IMR-90 (cell line): ENCODE measurements at regions not wholly inside any gene's neighbourhood (a gene's known extent, or its start where the extent isn't known, plus 50 kb on each side); places are given as distances from the start of the nearest gene placed in this dataset.

Experiments used
- ATAC-seq: fragments of 200-7000 bp; cut with Tn5 transposase; 2 replicates; pipeline ENCODE4 v1.9.1; 2020; ENCODE audit warnings: low read depth, mild to moderate bottlenecking, moderate library complexity
- BruUV-seq: library from RNA; stranded (reverse); fragments of 400-500 nt; replicated peaks from 2 replicates; lab custom pipeline; 2021; lab: Mats Ljungman, UMichigan
- CTCF ChIA-PET: fragments of 300-600 bp; formaldehyde crosslinking; extraction: SDS; loops from one replicate; lab custom pipeline; 2021; ENCODE audit warnings: antibody characterized with exemption; lab: Yijun Ruan, JAX
- POLR2A ChIA-PET: fragments of 300-600 bp; sonication (Branson Sonifier 250); formaldehyde crosslinking; loops from one replicate; lab custom pipeline; 2022; ENCODE audit warnings: antibody characterized with exemption; ENCODE audit not compliant: unreplicated experiment; lab: Charles Lee
- DNase-seq: peaks from one replicate; pipeline ENCODE4 v3.0.0; 2013
- H2AFZ ChIP-seq: replicated peaks from 2 replicates; pipeline ENCODE3; 2013; ENCODE audit warnings: low read length, mild to moderate bottlenecking; ENCODE audit not compliant: poor library complexity
- H2AK5ac ChIP-seq: 2 replicates; pipeline ENCODE4 v1.6.1; 2013; ENCODE audit warnings: low read depth, low read length, inconsistent platforms
- H2AK9ac ChIP-seq: replicated peaks from 2 replicates; pipeline ENCODE3; 2013; ENCODE audit warnings: mild to moderate bottlenecking, low read depth, low read length, moderate library complexity; ENCODE audit not compliant: poor library complexity
- H2BK120ac ChIP-seq: 2 replicates; pipeline ENCODE4 v1.6.1; 2013; ENCODE audit warnings: low read depth, low read length, inconsistent platforms
- H2BK15ac ChIP-seq: 3 replicates; pipeline ENCODE4 v1.6.1; 2013; ENCODE audit warnings: low read depth, low read length, inconsistent platforms
- H2BK20ac ChIP-seq: 2 replicates; pipeline ENCODE4 v1.6.1; 2013; ENCODE audit warnings: low read depth, mild to moderate bottlenecking, inconsistent platforms, low read length, moderate library complexity
- H2BK5ac ChIP-seq: 2 replicates; pipeline ENCODE4 v1.6.1; 2013; ENCODE audit warnings: mild to moderate bottlenecking, low read depth, low read length, inconsistent platforms; ENCODE audit not compliant: poor library complexity, severe bottlenecking
- H3K14ac ChIP-seq: replicated peaks from 2 replicates; pipeline ENCODE4 v1.6.1; 2013; ENCODE audit warnings: low read depth, low read length, inconsistent platforms
- H3K18ac ChIP-seq: 2 replicates; pipeline ENCODE4 v1.6.1; 2013; ENCODE audit warnings: low read depth, low read length, control low read depth
- H3K23ac ChIP-seq: 2 replicates; pipeline ENCODE4 v1.6.1; 2013; ENCODE audit warnings: low read depth, low read length, inconsistent platforms
- H3K27ac ChIP-seq: 2 replicates; pipeline ENCODE4 v1.5.1; 2013; ENCODE audit warnings: mild to moderate bottlenecking, control low read depth, low read length; ENCODE audit not compliant: insufficient read depth
- H3K27me3 ChIP-seq: 2 replicates; pipeline ENCODE4 v1.6.1; 2013; ENCODE audit warnings: low read length; ENCODE audit not compliant: control insufficient read depth, insufficient read depth
- H3K36me3 ChIP-seq: 2 replicates; pipeline ENCODE4 v1.6.1; 2013; ENCODE audit warnings: low read length, mixed read lengths; ENCODE audit not compliant: control insufficient read depth, insufficient read depth
- H3K4ac ChIP-seq: 2 replicates; pipeline ENCODE4 v1.6.1; 2013; ENCODE audit warnings: low read depth, low read length, inconsistent platforms
- H3K4me1 ChIP-seq: 2 replicates; pipeline ENCODE4 v1.6.1; 2013; ENCODE audit warnings: low read length, mixed read lengths; ENCODE audit not compliant: control insufficient read depth, insufficient read depth
- H3K4me2 ChIP-seq: 2 replicates; pipeline ENCODE4 v1.6.1; 2013; ENCODE audit warnings: low read depth, mild to moderate bottlenecking, control low read depth, low read length, moderate library complexity
- H3K4me3 ChIP-seq: 2 replicates; pipeline ENCODE4 v1.5.1; 2013; ENCODE audit warnings: low read depth, mild to moderate bottlenecking, control low read depth, low read length, moderate library complexity; ENCODE audit not compliant: insufficient read depth
- H3K56ac ChIP-seq: 2 replicates; pipeline ENCODE4 v1.6.1; 2013; ENCODE audit warnings: low read length, inconsistent platforms; ENCODE audit not compliant: insufficient read depth; ENCODE audit errors: extremely low read depth
- H3K79me1 ChIP-seq, 2 experiments: 2 replicates each; pipeline ENCODE4 v1.6.1; 2013; ENCODE audit warnings: low read length in 2 of 2, inconsistent platforms in 1 of 2, low read depth in 1 of 2
- H3K9ac ChIP-seq: 2 replicates; pipeline ENCODE4 v1.6.1; 2013; ENCODE audit warnings: low read depth, low read length, control low read depth
- H3K9me1 ChIP-seq: 2 replicates; pipeline ENCODE4 v1.6.1; 2013; ENCODE audit warnings: low read length, inconsistent platforms; ENCODE audit not compliant: insufficient read depth
- H3K9me3 ChIP-seq: 2 replicates; pipeline ENCODE4 v1.6.1; 2013; ENCODE audit warnings: low read length; ENCODE audit not compliant: control insufficient read depth, insufficient read depth
- H4K20me1 ChIP-seq: 2 replicates; pipeline ENCODE4 v1.6.1; 2013; ENCODE audit warnings: low read length, inconsistent platforms; ENCODE audit not compliant: insufficient read depth
- H4K5ac ChIP-seq: 2 replicates; pipeline ENCODE4 v1.6.1; 2013; ENCODE audit warnings: mild to moderate bottlenecking, low read depth, low read length, control low read depth
- H4K8ac ChIP-seq, 2 experiments: 2 replicates each; pipeline ENCODE4 v1.6.1; 2013; ENCODE audit warnings: low read depth in 2 of 2, low read length in 2 of 2, control low read depth in 1 of 2, inconsistent platforms in 1 of 2
- H4K91ac ChIP-seq: 2 replicates; pipeline ENCODE4 v1.6.1; 2013; ENCODE audit warnings: low read depth, low read length, inconsistent platforms; ENCODE audit not compliant: insufficient read depth
- BHLHE40 ChIP-seq: fragments of 150-350 bp; IDR thresholded peaks from 2 replicates; pipeline ENCODE4 v1.6.1; 2016; ENCODE audit warnings: mild to moderate bottlenecking, low read depth, low read length
- CEBPB ChIP-seq: IDR thresholded peaks from 2 replicates; pipeline ENCODE4 v1.6.1; 2012; ENCODE audit warnings: low read depth, low read length, improper control_type of control experiment
- FOS ChIP-seq: fragments of 150-350 bp; IDR thresholded peaks from 2 replicates; pipeline ENCODE4 v1.6.1; 2016; ENCODE audit warnings: low read depth, low read length
- RAD21 ChIP-seq: IDR thresholded peaks from 2 replicates; pipeline ENCODE4 v1.6.1; 2012; ENCODE audit warnings: low read length, improper control_type of control experiment
- USF2 ChIP-seq: fragments of 150-350 bp; IDR thresholded peaks from 2 replicates; pipeline ENCODE4 v1.6.1; 2017; ENCODE audit warnings: mild to moderate bottlenecking, antibody characterized with exemption, low read length, low read depth
- dilution Hi-C: fragments of 300-500 bp; cut with HindIII; formaldehyde crosslinking; loops from one replicate; pipeline ENCODE4 v1.14.3; 2018; ENCODE audit warnings: low sequenced_read_pairs; ENCODE audit not compliant: unreplicated experiment
- in situ Hi-C: fragments of 300-500 bp; cut with MboI; formaldehyde crosslinking; loops from 3 replicates; pipeline ENCODE4 v1.14.3; 2019; ENCODE audit warnings: low sequenced_read_pairs, inconsistent platforms, mixed read lengths
- intact Hi-C: fragments of 100-400 bp; cut with micrococcal nuclease; formaldehyde crosslinking; loops from 2 replicates; pipeline ENCODE4 v1.10.0; 2022

- Histone ChIP-seq H3K27ac (no peak overlapping the region), H3K18ac (no peak overlapping the region), H3K4me2 (no peak overlapping the region), H4K8ac (no peak overlapping the region), H3K14ac (no peak overlapping the region), H3K4me1 (no peaks in the 10 kb centered on the region), H2BK5ac (no peak overlapping the region), H3K79me1 (no peaks in the 10 kb centered on the region), H3K9me1 (no peaks in the 10 kb centered on the region), H2AFZ (no peak overlapping the region), H3K27me3 (no peaks in the 10 kb centered on the region), H4K91ac (no peak overlapping the region), H3K9me3 (no peaks in the 10 kb centered on the region), H3K23ac (no peak overlapping the region), H2AK5ac (no peak overlapping the region), H3K56ac (no peak overlapping the region), H2AK9ac (no peak overlapping the region), H3K9ac (no peak overlapping the region), H2BK20ac (no peak overlapping the region), H2BK15ac (no peak overlapping the region), H3K4me3 (no peak overlapping the region), H3K4ac (no peak overlapping the region), H3K36me3 (no peaks in the 10 kb centered on the region), H4K20me1 (no peaks in the 10 kb centered on the region), H4K5ac (no peak overlapping the region), H2BK120ac (no peak overlapping the region)
- in situ Hi-C loops (no loop called here), dilution Hi-C loops (no loop called here), intact Hi-C loops (loop anchor here (5.0 kb wide), 1 partner anchor 322 kb away; no protein-coding TSS in a partner anchor)
- no peak for DNase-seq
- no peak for ATAC-seq
- CTCF ChIA-PET, result no interaction called here
- no TSS peak for BruUV-seq
- POLR2A ChIA-PET, result no interaction called here
- TF ChIP-seq USF2, result no peak
- no peak for TF ChIP-seq BHLHE40
- TF ChIP-seq RAD21, result no peak
- TF ChIP-seq FOS, result no peak
- TF ChIP-seq CEBPB, result no peak
Measured at GRCh38 chr2:41484858-41485234, 563.0 kb upstream of the PKDCC start.
